OCI-LY7 (cell line): ENCODE measurements at regions not wholly inside any gene's neighbourhood (a gene's known extent, or its start where the extent isn't known, plus 50 kb on each side); places are given as distances from the start of the nearest gene placed in this dataset.

Experiments
- BruUV-seq: library from RNA; stranded (reverse); fragments of 400-500 nt; replicated peaks from 2 replicates; lab custom pipeline; 2021; lab: Mats Ljungman, UMichigan
- CTCF ChIA-PET: fragments of 300-600 bp; sonication (Branson Sonifier 250); formaldehyde crosslinking; loops from one replicate; lab custom pipeline; 2022; ENCODE audit warnings: antibody characterized with exemption; ENCODE audit not compliant: unreplicated experiment; lab: Charles Lee
- POLR2A ChIA-PET: fragments of 300-600 bp; sonication (Branson Sonifier 250); formaldehyde crosslinking; loops from one replicate; lab custom pipeline; 2022; ENCODE audit warnings: antibody characterized with exemption; lab: Charles Lee
- DNase-seq: peaks from one replicate; pipeline ENCODE4 v3.0.0-alpha.2; 2015; ENCODE audit warnings: low spot score
- H2AFZ ChIP-seq: fragments of 200-600 bp; sonication (generic), shearing (Covaris generic); 2 replicates; pipeline ENCODE4 v1.6.1; 2014; ENCODE audit warnings: mild to moderate bottlenecking, antibody characterized with exemption, low read length, moderate library complexity
- H3K27ac ChIP-seq: fragments of 200-600 bp; sonication (generic); 2 replicates; pipeline ENCODE4 v1.5.1; 2014; ENCODE audit warnings: mixed run types, low read depth, mild to moderate bottlenecking, moderate library complexity, low read length, inconsistent platforms; ENCODE audit not compliant: poor library complexity, severe bottlenecking
- H3K36me3 ChIP-seq: fragments of 200-600 bp; sonication (generic); 2 replicates; pipeline ENCODE4 v1.6.1; 2014; ENCODE audit warnings: mild to moderate bottlenecking, antibody characterized with exemption, low read length, moderate library complexity, mixed read lengths; ENCODE audit not compliant: insufficient read depth
- H3K4me1 ChIP-seq: fragments of 200-600 bp; sonication (generic); 2 replicates; pipeline ENCODE4 v1.5.1; 2014; ENCODE audit warnings: mild to moderate bottlenecking, low read length; ENCODE audit not compliant: insufficient read depth, poor library complexity, severe bottlenecking
- H3K4me2 ChIP-seq: fragments of 200-600 bp; sonication (generic); 2 replicates; pipeline ENCODE4 v1.6.1; 2014; ENCODE audit warnings: mild to moderate bottlenecking, low read length
- H3K4me3 ChIP-seq: fragments of 200-600 bp; sonication (generic); 2 replicates; pipeline ENCODE4 v1.5.1; 2014; ENCODE audit warnings: mild to moderate bottlenecking, low read depth, low read length; ENCODE audit not compliant: poor library complexity, severe bottlenecking
- H3K79me2 ChIP-seq: fragments of 200-600 bp; sonication (generic); 2 replicates; pipeline ENCODE4 v1.6.1; 2016; ENCODE audit warnings: low read depth, mild to moderate bottlenecking, low read length, moderate library complexity, mixed read lengths; ENCODE audit not compliant: insufficient read depth
- H3K9me2 ChIP-seq: fragments of 200-600 bp; sonication (generic); 2 replicates; pipeline ENCODE4 v1.6.1; 2016; ENCODE audit warnings: mild to moderate bottlenecking, low read length, mixed read lengths; ENCODE audit not compliant: insufficient read depth
- H3K9me3 ChIP-seq: fragments of 200-600 bp; sonication (generic); 2 replicates; pipeline ENCODE4 v1.6.1; 2014; ENCODE audit warnings: mild to moderate bottlenecking, mixed run types, low read length, mixed read lengths
- H4K20me1 ChIP-seq: fragments of 200-600 bp; sonication (generic); 2 replicates; pipeline ENCODE4 v1.6.1; 2014; ENCODE audit warnings: mild to moderate bottlenecking, antibody characterized with exemption, low read length, moderate library complexity, mixed read lengths; ENCODE audit not compliant: insufficient read depth
- EZH2phosphoT487 ChIP-seq: fragments of 200-600 bp; sonication (generic); IDR thresholded peaks from 2 replicates; pipeline ENCODE4 v1.6.1; 2018; ENCODE audit warnings: low read depth, borderline replicate concordance, mild to moderate bottlenecking, mixed run types, antibody characterized with exemption, low read length, moderate library complexity, mixed read lengths
- intact Hi-C: fragments of 100-400 bp; cut with micrococcal nuclease; formaldehyde crosslinking; loops from one replicate; pipeline ENCODE4 v1.10.0; 2022; ENCODE audit not compliant: unreplicated experiment
- TF ChIP-seq, protein P1 (sequence below): fragments of 200-600 bp; sonication (generic); conservative IDR thresholded peaks from 2 replicates; pipeline ENCODE4 v1.5.1; 2014; ENCODE audit warnings: mild to moderate bottlenecking, antibody characterized with exemption, low read length, moderate library complexity, mixed read lengths

- Histone ChIP-seq H3K36me3 (no peaks in the 10 kb centered on the region), H3K4me1 (no peaks in the 10 kb centered on the region)
- POLR2A ChIA-PET = no interaction called here
These were observed 873.5 kb upstream of the POU3F3 start for GRCh38 chr2:103980401-103980800.

GRCh38 chr2:103982691-103983090 lies 871.2 kb upstream of the POU3F3 start:
- BruUV-seq = no TSS peak
- Histone ChIP-seq H3K4me1 (no peaks in the 10 kb centered on the region), H4K20me1 (no peaks in the 10 kb centered on the region), H3K4me3 (no peak overlapping the region), H3K27ac (no peak overlapping the region), H3K9me3 (no peaks in the 10 kb centered on the region), H3K79me2 (no peaks in the 10 kb centered on the region), H3K36me3 (no peaks in the 10 kb centered on the region), H3K4me2 (no peak overlapping the region), H2AFZ (no peak overlapping the region), H3K9me2 (no peaks in the 10 kb centered on the region)
- POLR2A ChIA-PET = interaction anchor here (1.4 kb wide), 1 partner anchor 9 kb away, joined by 4 read pairs; no protein-coding TSS in a partner anchor
- intact Hi-C loops = no loop called here
- TF ChIP-seq EZH2phosphoT487 = no peak
- TF ChIP-seq, protein P1, sequence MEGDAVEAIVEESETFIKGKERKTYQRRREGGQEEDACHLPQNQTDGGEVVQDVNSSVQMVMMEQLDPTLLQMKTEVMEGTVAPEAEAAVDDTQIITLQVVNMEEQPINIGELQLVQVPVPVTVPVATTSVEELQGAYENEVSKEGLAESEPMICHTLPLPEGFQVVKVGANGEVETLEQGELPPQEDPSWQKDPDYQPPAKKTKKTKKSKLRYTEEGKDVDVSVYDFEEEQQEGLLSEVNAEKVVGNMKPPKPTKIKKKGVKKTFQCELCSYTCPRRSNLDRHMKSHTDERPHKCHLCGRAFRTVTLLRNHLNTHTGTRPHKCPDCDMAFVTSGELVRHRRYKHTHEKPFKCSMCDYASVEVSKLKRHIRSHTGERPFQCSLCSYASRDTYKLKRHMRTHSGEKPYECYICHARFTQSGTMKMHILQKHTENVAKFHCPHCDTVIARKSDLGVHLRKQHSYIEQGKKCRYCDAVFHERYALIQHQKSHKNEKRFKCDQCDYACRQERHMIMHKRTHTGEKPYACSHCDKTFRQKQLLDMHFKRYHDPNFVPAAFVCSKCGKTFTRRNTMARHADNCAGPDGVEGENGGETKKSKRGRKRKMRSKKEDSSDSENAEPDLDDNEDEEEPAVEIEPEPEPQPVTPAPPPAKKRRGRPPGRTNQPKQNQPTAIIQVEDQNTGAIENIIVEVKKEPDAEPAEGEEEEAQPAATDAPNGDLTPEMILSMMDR = no peak
- CTCF ChIA-PET = no interaction called here
- no peak for DNase-seq

More at GRCh38 chr2:103980401-103980800, 873.5 kb upstream of the POU3F3 start:
- Histone ChIP-seq H3K9me3 (no peaks in the 10 kb centered on the region), H3K9me2 (no peaks in the 10 kb centered on the region), H3K4me3 (no peak overlapping the region), H3K79me2 (no peaks in the 10 kb centered on the region), H3K27ac (no peak overlapping the region), H2AFZ (no peak overlapping the region), H4K20me1 (no peaks in the 10 kb centered on the region), H3K4me2 (no peak overlapping the region)
- BruUV-seq = no TSS peak
- DNase-seq = no peak
- no peak for TF ChIP-seq EZH2phosphoT487
- TF ChIP-seq, protein P1 = no peak
- CTCF ChIA-PET = no interaction called here
- intact Hi-C loops = no loop called here

DNA sequence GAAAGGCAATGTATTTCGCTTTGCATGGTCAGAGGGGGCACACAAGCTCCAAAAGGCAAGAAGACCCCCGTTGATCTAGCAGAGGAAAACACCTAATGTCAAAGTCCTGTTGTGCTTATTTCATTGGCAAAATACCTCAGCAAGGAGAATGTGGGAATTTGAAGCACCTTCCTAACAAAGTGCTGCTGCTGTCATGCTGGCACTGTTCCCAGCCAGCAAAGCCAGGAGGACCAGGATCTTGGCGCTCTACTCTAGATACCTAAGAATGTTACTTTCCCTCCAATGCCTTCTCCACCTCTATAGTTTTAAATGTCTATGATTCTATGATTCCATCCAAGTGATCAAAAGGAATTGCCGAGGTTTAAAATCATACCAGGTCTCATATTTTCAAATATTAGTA lies 867.9 kb upstream of the POU3F3 start:
- H3K36me3 ChIP-seq = no peaks in the 10 kb centered on the region
- H3K9me3 ChIP-seq = no peaks in the 10 kb centered on the region
- ChIA-PET POLR2A (no interaction called here), CTCF (no interaction called here)
- no peaks in the 10 kb centered on the region for H3K9me2 ChIP-seq
- H4K20me1 ChIP-seq = no peaks in the 10 kb centered on the region
- no TSS peak for BruUV-seq
- DNase-seq = no peak
- H3K79me2 ChIP-seq = no peaks in the 10 kb centered on the region
- no peaks in the 10 kb centered on the region for H3K4me1 ChIP-seq
- H2AFZ ChIP-seq = no peak overlapping the region
- no peak overlapping the region for H3K4me3 ChIP-seq
- H3K4me2 ChIP-seq = no peak overlapping the region
- intact Hi-C loops = no loop called here
- no peak overlapping the region for H3K27ac ChIP-seq
- TF ChIP-seq, protein P1 = no peak
- no peak for TF ChIP-seq EZH2phosphoT487
